ENCODE measurements at regions not wholly inside any gene's neighbourhood (a gene's known extent, or its start where the extent isn't known, plus 50 kb on each side); places are given as distances from the start of the nearest gene placed in this dataset.
"Not testable (repeated sequence)": the region's sequence is repeated elsewhere in the genome, so short reads cannot be mapped to it uniquely, and the experiment has no call there.

DNA sequence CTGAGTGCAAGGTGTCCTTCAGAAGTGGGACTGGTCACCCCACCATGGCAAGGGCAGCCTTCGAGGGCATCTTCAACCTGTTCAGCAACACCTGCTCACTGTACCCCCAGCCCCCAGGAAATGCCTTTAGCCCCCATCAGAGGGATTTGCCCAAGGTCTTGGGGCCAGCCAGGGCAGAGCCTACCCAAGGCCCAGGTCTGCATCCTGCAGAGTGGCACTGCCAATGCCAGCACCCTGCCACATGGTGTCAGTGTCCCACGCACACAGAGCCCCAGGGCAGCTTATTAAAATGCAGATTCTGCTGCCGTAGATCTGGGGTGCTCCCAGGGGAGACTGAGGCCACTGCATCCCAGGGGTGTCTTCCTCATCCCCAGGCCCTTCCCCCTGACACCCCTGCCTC is 106.2 kb upstream of the KCTD7 start:
- H3K36me3 ChIP-seq (ENCODE audit: insufficient read depth, low read length, poor library complexity, severe bottlenecking) = no peaks in the 10 kb centered on the region
- H3K4me1 ChIP-seq (ENCODE audit: insufficient read depth, low read length, poor library complexity, severe bottlenecking) = no peaks in the 10 kb centered on the region
- H3K27me3 ChIP-seq (replicated peaks; ENCODE audit: insufficient read depth, low read depth, low read length, poor library complexity) = no peaks in the 10 kb centered on the region
- H3K27ac ChIP-seq (ENCODE audit: low read depth, low read length, poor library complexity, severe bottlenecking) = no peak overlapping the region
- no TSS peak for BruUV-seq (replicated peaks)
- no peak overlapping the region for H3K4me3 ChIP-seq (ENCODE audit: low read depth, low read length, poor library complexity, severe bottlenecking)
- intact Hi-C loops (cut with micrococcal nuclease; ENCODE audit: unreplicated experiment) = no loop called here
- no peaks in the 10 kb centered on the region for H3K9me3 ChIP-seq (ENCODE audit: low read depth, low read length, poor library complexity, severe bottlenecking)
- POLR2A ChIA-PET (ENCODE audit: low non-redundant PET) = interaction anchor here (0.6 kb wide), 1 partner anchor 26 kb away, joined by 5 read pairs; no protein-coding TSS in a partner anchor
- CTCF ChIA-PET = no interaction called here
- TF ChIP-seq, protein P1, sequence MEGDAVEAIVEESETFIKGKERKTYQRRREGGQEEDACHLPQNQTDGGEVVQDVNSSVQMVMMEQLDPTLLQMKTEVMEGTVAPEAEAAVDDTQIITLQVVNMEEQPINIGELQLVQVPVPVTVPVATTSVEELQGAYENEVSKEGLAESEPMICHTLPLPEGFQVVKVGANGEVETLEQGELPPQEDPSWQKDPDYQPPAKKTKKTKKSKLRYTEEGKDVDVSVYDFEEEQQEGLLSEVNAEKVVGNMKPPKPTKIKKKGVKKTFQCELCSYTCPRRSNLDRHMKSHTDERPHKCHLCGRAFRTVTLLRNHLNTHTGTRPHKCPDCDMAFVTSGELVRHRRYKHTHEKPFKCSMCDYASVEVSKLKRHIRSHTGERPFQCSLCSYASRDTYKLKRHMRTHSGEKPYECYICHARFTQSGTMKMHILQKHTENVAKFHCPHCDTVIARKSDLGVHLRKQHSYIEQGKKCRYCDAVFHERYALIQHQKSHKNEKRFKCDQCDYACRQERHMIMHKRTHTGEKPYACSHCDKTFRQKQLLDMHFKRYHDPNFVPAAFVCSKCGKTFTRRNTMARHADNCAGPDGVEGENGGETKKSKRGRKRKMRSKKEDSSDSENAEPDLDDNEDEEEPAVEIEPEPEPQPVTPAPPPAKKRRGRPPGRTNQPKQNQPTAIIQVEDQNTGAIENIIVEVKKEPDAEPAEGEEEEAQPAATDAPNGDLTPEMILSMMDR (conservative IDR thresholded peaks at IDR 0.05; ENCODE audit: low read depth, low read length) = peak; percentile 50; the same call in 1 of the 2 replicates
- no peak for TF ChIP-seq EZH2 (IDR thresholded peaks at IDR 0.05; ENCODE audit: borderline replicate concordance, low read depth, low read length, poor library complexity, severe bottlenecking)
- DNase-seq (ENCODE audit: low spot score) = peak; percentile 27

DNA sequence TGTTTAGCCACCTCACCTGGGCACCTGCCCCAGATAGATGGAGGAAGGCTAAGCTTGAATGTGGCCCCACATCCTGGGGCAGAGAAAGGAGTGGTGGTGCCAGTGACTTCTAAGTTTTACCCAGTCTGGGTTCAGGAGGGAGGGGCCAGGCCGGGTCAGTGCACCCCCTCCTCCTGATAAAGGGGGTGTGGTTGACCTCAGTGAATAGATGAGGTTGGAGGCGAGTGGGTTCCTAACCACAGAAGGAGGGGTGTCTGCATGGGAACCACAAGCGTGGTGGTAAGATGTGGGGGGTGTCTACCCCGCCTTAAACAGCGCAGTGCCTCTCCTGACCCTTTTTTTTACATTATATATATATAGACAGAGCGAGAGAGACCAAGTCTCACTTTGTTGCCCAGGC is 105.3 kb upstream of the KCTD7 start:
- Histone ChIP-seq H3K9me3 (ENCODE audit: low read depth, low read length, poor library complexity, severe bottlenecking) (no peaks in the 10 kb centered on the region), H3K27me3 (replicated peaks; ENCODE audit: insufficient read depth, low read depth, low read length, poor library complexity) (no peaks in the 10 kb centered on the region), H3K36me3 (ENCODE audit: insufficient read depth, low read length, poor library complexity, severe bottlenecking) (no peaks in the 10 kb centered on the region), H3K4me1 (ENCODE audit: insufficient read depth, low read length, poor library complexity, severe bottlenecking) (no peaks in the 10 kb centered on the region), H3K27ac (ENCODE audit: low read depth, low read length, poor library complexity, severe bottlenecking) (no peak overlapping the region), H3K4me3 (ENCODE audit: low read depth, low read length, poor library complexity, severe bottlenecking) (no peak overlapping the region)
- no TSS peak for BruUV-seq (replicated peaks)
- TF ChIP-seq, protein P1 (conservative IDR thresholded peaks at IDR 0.05; ENCODE audit: low read depth, low read length) = no peak
- TF ChIP-seq EZH2 (IDR thresholded peaks at IDR 0.05; ENCODE audit: borderline replicate concordance, low read depth, low read length, poor library complexity, severe bottlenecking) = no peak
- no peak for DNase-seq (ENCODE audit: low spot score)
- intact Hi-C loops (cut with micrococcal nuclease; ENCODE audit: unreplicated experiment) = no loop called here
- ChIA-PET POLR2A (ENCODE audit: low non-redundant PET) (no interaction called here), CTCF (no interaction called here)

DNA sequence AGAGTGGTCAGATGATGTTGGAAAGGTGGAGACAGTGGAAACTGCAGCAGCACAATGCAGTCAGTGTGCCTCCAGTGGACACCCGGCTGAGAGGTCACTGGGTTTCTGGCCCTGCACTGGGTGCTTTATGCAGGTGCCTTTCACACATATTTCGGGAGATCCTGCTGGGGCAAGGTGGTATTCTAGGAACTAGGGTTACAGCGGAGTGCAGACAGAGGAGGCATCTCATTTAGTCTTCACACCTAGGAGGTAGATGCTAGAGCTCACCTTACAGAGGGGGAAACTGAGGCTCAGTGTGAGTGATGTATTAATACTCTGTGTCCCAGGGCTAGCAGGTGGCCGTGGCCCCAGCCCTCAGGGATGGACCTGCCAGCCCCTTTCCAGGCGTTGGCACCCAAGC is 103.9 kb upstream of the KCTD7 start:
- no peaks in the 10 kb centered on the region for H3K27me3 ChIP-seq (replicated peaks; ENCODE audit: insufficient read depth, low read depth, low read length, poor library complexity)
- TF ChIP-seq EZH2 (IDR thresholded peaks at IDR 0.05; ENCODE audit: borderline replicate concordance, low read depth, low read length, poor library complexity, severe bottlenecking) = no peak
- TF ChIP-seq, protein P1 (conservative IDR thresholded peaks at IDR 0.05; ENCODE audit: low read depth, low read length) = no peak
- intact Hi-C loops (cut with micrococcal nuclease; ENCODE audit: unreplicated experiment) = no loop called here
- H3K27ac ChIP-seq (ENCODE audit: low read depth, low read length, poor library complexity, severe bottlenecking) = no peak overlapping the region
- H3K4me3 ChIP-seq (ENCODE audit: low read depth, low read length, poor library complexity, severe bottlenecking) = no peak overlapping the region
- H3K36me3 ChIP-seq (ENCODE audit: insufficient read depth, low read length, poor library complexity, severe bottlenecking) = no peaks in the 10 kb centered on the region
- DNase-seq (ENCODE audit: low spot score) = no peak
- no peaks in the 10 kb centered on the region for H3K4me1 ChIP-seq (ENCODE audit: insufficient read depth, low read length, poor library complexity, severe bottlenecking)
- no peaks in the 10 kb centered on the region for H3K9me3 ChIP-seq (ENCODE audit: low read depth, low read length, poor library complexity, severe bottlenecking)
- BruUV-seq (replicated peaks) = no TSS peak
- ChIA-PET CTCF (no interaction called here), POLR2A (ENCODE audit: low non-redundant PET) (no interaction called here)

DNA sequence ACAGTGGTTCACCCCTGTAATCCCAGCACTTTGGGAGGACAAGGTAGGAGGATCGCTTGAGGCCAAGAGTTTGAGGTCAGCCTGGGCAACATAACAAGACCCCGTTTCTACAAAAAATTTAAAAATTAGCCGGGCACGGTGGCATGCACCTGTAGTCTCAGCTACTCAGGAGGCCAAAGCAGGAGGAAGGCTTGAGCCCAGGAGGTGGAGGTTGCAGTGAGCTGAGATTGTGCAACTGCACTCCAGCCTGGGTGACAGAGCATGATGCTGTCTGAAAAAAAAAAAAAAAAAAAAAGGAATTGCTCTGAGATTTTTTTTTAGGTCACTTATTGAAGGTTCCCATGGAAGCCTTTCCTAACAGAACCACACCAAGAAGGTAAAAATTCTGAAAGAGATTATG is 101.9 kb upstream of the KCTD7 start:
- H3K9me3 ChIP-seq (ENCODE audit: low read depth, low read length, poor library complexity, severe bottlenecking); BruUV-seq (replicated peaks); H3K27me3 ChIP-seq (replicated peaks; ENCODE audit: insufficient read depth, low read depth, low read length, poor library complexity); intact Hi-C loops (cut with micrococcal nuclease; ENCODE audit: unreplicated experiment); DNase-seq (ENCODE audit: low spot score); CTCF ChIA-PET; H3K27ac ChIP-seq (ENCODE audit: low read depth, low read length, poor library complexity, severe bottlenecking); H3K4me3 ChIP-seq (ENCODE audit: low read depth, low read length, poor library complexity, severe bottlenecking); H3K4me1 ChIP-seq (ENCODE audit: insufficient read depth, low read length, poor library complexity, severe bottlenecking); POLR2A ChIA-PET (ENCODE audit: low non-redundant PET); H3K36me3 ChIP-seq (ENCODE audit: insufficient read depth, low read length, poor library complexity, severe bottlenecking): not testable (repeated sequence)

Data from A673 (cell line).